Stimulated activated CD8-positive, alpha-beta memory T cell treated with anti-CD3 and anti-CD28 coated beads, Interleukin-2, amount 100 ng/mL, for 48 hours (primary cell): ENCODE measurements at regions not wholly inside any gene's neighbourhood (a gene's known extent, or its start where the extent isn't known, plus 50 kb on each side); places are given as distances from the start of the nearest gene placed in this dataset.
A peak's percentile ranks its signal among the peaks of the same experiment; 100 is the strongest.

Experiments used
- DNase-seq, 2 donors: peaks; one replicate each; pipeline ENCODE4 v3.0.0-alpha.2; 2020; ENCODE audit warnings: low read depth in 2 of 2

DNA sequence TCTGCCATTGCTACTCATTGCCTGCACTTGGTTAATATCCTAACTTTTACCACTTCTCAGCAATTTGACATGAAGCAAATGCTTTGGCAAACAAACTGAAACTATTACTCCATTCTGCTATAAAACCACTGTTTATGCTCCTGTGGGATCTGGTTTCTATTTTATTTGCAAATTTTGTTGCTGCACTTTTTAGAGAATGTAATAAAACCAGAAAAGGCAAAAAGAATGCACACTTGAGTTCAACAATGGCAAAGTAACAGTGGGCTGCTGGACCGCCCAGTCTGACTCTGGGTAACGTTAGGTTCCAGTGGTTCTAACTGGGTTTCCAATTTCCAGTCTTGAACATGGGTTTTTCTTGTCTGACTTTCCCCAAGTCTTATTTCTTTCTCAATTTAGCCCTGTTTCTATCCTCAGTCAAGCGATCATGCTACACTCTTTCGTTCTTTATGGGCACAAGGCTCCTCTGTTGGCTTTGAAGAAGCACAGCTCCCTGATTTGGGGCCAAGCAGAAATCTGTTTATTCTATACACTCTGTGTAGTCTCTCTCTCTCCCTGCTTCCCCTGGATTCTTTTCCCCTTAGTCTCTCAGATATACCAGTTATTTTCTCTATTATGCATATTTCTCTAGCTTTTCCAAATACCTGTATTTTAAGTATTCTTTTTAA is 129.2 kb upstream of the FAM3C start:
- no peak for DNase-seq

DNA sequence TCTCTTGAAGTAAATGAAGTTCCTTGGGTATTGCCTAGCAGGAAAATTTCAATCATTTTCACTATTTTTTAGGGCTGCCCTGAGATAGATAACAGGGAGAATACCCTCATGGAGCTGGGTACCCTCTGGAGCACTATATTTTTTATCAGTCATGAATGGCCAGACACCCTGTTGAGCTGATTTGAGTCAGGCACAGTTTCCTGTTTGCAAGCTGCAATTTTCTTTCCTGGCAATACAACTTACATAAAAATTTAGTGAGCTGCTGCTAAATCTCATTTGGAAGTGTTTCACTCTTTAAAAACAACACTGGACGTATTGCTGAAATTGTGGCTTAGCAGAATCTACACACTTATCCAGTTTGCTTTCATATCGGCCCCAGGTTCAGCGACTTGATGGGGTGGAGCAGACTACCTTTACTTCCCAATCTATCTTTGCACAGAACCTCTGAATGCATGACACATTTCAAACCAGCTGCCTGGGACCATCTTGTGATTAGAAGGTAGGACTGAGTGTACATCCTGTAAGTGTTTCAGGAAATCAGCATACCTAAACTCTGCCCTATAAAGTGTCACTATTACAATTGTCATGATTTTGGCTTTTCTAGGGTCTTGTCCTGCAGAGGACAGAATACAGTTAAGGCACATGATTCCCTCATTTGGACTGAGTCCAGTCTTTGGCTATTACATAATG is 125.7 kb upstream of the FAM3C start:
- DNase-seq: no peak

- no peak for DNase-seq
These were observed 124.8 kb upstream of the FAM3C start for GRCh38 chr7:121520911-121521310.

- no peak for DNase-seq
These were observed 123.7 kb upstream of the FAM3C start for GRCh38 chr7:121519548-121520521.

DNA sequence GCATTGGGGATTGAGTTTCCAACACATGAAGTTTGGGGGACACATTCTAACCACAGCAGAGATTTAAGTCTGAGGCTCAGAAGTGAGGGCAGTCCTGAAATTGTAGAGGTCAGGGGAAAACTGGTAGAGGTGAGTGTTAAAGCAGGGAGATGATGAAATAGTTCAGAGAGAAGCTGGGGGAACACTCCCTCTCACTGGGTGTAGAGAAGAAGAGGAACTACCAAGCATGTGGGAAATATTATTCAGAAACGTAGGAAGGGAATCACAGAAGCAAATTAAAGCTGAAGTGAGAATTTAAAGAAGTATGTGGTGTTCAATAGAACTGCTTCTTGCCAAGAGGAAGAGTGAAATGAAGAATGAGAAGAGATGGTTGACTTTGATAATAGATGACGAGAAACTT is 121.5 kb upstream of the FAM3C start:
- no peak for DNase-seq

GRCh38 chr7:121516821-121517220 is 120.7 kb upstream of the FAM3C start:
- no peak for DNase-seq

- DNase-seq: no peak
These were observed 119.7 kb upstream of the FAM3C start for GRCh38 chr7:121515630-121516401.

DNA sequence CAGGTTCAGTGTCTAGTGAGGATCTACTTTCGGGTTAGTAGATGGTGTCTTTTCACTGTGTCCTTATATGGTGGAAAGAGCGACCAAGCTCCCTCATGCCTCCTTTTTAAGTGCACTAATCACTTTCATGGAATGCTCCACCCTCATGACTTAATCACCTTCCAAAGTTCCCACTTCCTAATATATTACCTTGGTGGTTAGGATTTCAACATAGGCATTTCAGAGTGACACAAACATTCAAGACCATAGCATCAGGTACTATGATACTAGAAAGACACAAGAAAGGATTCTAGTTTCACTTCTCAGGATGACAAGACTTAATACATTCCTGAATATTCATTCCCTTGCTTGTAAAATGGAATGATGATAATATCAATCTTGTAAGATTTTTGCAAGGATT is 119.1 kb upstream of the FAM3C start:
- DNase-seq: no peak

DNA sequence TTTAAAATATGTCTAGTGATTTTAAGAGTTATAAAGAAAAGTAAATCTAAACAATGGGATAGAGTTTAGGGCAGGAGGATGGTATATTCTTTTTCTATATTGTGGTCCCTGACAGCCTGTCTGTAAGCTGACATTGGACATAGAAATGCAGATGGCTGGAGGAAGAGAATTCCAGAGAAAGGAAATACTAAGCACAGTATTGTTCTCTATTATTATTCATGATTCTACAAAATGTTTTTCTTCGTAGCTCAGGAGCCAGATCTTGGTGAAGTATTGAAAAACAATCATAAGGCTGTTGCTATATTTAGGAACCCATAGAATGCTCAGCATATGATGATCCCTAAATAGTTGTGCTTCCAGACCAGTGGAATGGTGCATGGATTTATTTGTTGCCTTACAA is 117.0 kb upstream of the FAM3C start:
- no peak for DNase-seq

GRCh38 chr7:121510858-121511482 is 114.9 kb upstream of the FAM3C start:
- no peak for DNase-seq

DNA sequence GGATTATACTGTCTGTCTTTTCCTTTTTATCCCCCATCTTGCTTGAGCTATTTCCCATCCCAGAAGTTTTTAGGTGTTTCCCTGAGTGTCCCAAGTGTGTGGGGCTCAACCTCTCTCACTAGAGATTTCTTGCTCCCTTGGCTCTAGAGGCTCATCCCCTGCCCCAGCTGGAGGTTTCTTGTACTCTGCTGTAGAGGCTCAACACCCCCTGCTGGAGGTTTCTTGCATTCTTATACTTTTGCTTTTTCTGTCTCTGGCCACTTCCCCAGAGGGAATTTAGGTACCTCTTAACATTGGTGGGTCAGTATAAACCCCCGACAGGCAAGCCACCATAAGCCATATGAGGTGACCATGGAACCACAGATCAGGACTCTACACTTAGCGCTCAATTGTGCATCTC is 114.2 kb upstream of the FAM3C start:
- no peak for DNase-seq

- DNase-seq: no peak
These were observed 109.6 kb upstream of the FAM3C start for GRCh38 chr7:121505540-121506182.

- no peak for DNase-seq
These were observed 108.9 kb upstream of the FAM3C start for GRCh38 chr7:121505021-121505420.

DNA sequence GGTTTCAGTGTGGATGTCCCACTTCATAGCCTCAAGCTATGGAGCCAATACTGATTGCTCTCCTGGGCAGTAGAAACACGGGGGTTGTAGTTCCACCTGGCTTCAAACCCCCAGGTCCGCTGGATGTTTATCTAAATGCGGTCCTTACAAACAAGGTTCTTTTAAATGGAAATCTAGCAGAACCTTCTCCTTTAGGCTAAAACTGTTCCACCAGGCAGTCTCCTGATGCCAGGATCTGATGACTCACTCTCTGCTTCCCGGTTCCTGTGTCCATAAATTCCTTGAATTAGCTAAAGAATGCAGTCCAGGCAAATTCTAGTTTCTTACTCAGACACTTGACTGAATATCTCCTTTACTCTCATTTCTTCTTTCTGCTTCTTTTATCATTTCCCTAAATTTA is 108.4 kb upstream of the FAM3C start:
- DNase-seq: no peak

- no peak for DNase-seq
These were observed 107.6 kb upstream of the FAM3C start for GRCh38 chr7:121503730-121504129.

- DNase-seq: no peak
These were observed 106.9 kb upstream of the FAM3C start for GRCh38 chr7:121503039-121503438.

DNA sequence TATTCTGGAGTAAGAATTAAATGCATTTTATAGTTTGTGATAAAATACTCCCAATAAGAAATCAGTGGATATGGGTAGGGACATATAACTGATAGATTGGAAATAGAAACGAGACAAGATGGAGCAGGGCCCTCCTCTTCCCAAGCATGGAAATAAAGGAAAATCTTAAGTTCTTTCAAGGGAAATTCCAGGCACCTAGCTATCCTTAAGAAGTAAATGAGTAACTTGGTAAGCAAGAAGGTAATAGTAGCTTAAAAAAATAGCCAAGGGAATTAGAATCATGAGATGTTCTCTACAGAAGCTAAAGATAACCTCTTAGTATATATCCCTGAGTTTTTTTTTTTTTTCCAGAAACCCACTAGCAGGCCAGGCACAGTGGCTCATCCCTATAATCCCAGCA is 105.5 kb upstream of the FAM3C start:
- DNase-seq: no peak

DNA sequence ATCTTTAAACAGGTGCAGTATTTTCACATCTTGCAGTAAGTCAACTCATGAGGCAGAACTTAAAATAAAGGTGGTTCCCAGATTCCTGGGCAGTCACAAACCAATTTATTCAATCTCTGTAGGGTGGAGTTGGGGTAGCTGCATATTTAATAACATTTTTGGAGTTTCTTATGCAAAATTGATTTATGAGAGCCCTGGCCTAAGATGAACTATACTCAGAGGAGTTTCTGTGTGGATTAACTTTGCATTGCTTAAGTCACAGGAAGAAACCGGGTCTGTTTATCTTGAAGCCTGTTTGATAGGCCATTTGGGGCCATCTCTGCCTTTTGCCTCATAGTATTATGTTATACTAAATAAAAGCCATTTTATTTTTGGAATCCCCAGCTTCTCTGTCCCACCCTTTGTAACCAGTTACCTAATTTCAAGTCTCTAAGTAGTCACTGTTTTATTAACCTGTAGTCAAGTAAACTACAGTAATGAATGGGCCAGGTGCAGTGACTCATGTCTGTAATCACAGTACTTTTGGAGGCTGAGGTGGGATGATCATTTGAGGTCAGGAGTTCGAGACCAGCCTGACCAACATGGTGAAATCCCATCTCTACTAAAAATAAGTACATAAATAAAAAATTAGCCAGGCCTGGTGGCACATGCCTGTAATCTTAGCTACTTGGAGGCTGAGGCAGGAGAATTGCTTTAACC is 104.4 kb upstream of the FAM3C start:
- DNase-seq: no peak

- peak; percentile 7 to 16 for DNase-seq
These were observed 103.5 kb upstream of the FAM3C start for GRCh38 chr7:121499624-121500023.

DNA sequence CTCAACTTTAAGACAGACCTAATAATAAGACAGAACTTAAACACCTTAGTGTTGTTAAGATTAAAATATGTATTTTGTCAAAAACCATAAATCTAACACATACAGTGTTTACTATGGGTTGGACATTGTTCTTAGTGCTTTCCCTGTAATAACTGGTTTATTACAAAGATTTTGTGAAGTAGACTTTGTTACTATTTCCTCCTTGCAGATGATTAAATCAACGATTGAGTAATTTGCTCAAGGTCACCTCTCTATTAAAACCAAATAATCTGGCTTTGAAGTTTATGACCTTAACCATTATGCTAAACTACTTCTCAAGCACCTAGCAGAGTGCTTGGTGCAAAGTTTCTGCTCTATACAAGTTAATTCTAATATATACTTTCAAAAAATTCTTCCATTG is 102.7 kb upstream of the FAM3C start:
- DNase-seq: no peak
